ENCODE measurements at regions not wholly inside any gene's neighbourhood (a gene's known extent, or its start where the extent isn't known, plus 50 kb on each side); places are given as distances from the start of the nearest gene placed in this dataset.

GRCh38 chrX:109252789-109253188 lies 229.1 kb downstream of the GUCY2F start:
- H2BK12ac ChIP-seq (ENCODE audit: low read depth, low read length) = no peak overlapping the region
- no peak overlapping the region for H3K27ac ChIP-seq (ENCODE audit: low read depth, low read length)
- no peak overlapping the region for H2BK15ac ChIP-seq (ENCODE audit: low read length)
- H3K9me3 ChIP-seq (ENCODE audit: insufficient read depth in 2 of 2, low read depth in 1 of 2, low read length in 1 of 2) = no peaks in the 10 kb centered on the region; a peak in 1 of 4 replicates
- H2AK5ac ChIP-seq (ENCODE audit: low read depth, low read length) = no peak overlapping the region
- H4K5ac ChIP-seq (ENCODE audit: insufficient read length, low read depth, low read length) = no peak overlapping the region
- H2BK20ac ChIP-seq (ENCODE audit: low read length) = no peak overlapping the region
- no peak overlapping the region for H4K8ac ChIP-seq (ENCODE audit: extremely low read depth, insufficient read depth, low read length)
- no peak overlapping the region for H3K14ac ChIP-seq (ENCODE audit: insufficient read length)
- no peak overlapping the region for H4K91ac ChIP-seq (replicated peaks; ENCODE audit: insufficient read length, low read length)
- H3K9ac ChIP-seq (replicated peaks in 1 of 4; ENCODE audit: extremely low read depth in 1 of 4, low read depth in 3 of 4, low read length in 3 of 4) = no peak overlapping the region
- DNase-seq (ENCODE audit: low read depth in 1 of 2, low spot score in 2 of 2) = no peak
- no peak overlapping the region for H2BK5ac ChIP-seq (ENCODE audit: low read depth, low read length)
- no peak overlapping the region for H3K18ac ChIP-seq (ENCODE audit: extremely low read depth, low read length)
- no peak overlapping the region for H3K56ac ChIP-seq (replicated peaks; ENCODE audit: insufficient read length, low read depth, low read length)
- H3K23ac ChIP-seq (ENCODE audit: insufficient read length) = no peak overlapping the region
- no peak overlapping the region for H3K4ac ChIP-seq (replicated peaks; ENCODE audit: insufficient read length, low read depth, low read length)
- no peak overlapping the region for H3K4me2 ChIP-seq (ENCODE audit: insufficient read depth in 1 of 2, low read depth in 2 of 2, low read length in 2 of 2)
- no peaks in the 10 kb centered on the region for H3K4me1 ChIP-seq (replicated peaks in 1 of 4; ENCODE audit: control insufficient read depth in 3 of 4, insufficient read depth in 4 of 4, low read length in 3 of 4)
- no peaks in the 10 kb centered on the region for H3K79me2 ChIP-seq (ENCODE audit: control insufficient read depth in 1 of 2, insufficient read depth in 2 of 2, low read length in 2 of 2)
- no peak for FAIRE-seq
- no peak overlapping the region for H2BK120ac ChIP-seq (replicated peaks; ENCODE audit: low read depth, low read length)
- H3K4me3 ChIP-seq (ENCODE audit: extremely low read depth in 1 of 4, insufficient read depth in 2 of 4, low read depth in 3 of 4, low read length in 4 of 4) = no peak overlapping the region
- POLR2A ChIA-PET (ENCODE audit: partially characterized antibody) = no interaction called here
- H3K36me3 ChIP-seq (ENCODE audit: control insufficient read depth in 2 of 4, insufficient read depth in 4 of 4, low read length in 3 of 4) = no peaks in the 10 kb centered on the region
- H3K27me3 ChIP-seq (replicated peaks in 1 of 4; ENCODE audit: control insufficient read depth in 3 of 4, extremely low read depth in 1 of 4, insufficient read depth in 3 of 4, low read length in 3 of 4) = no peaks in the 10 kb centered on the region
- H4K20me1 ChIP-seq (replicated peaks in 1 of 2; ENCODE audit: control insufficient read depth in 1 of 2, insufficient read depth in 2 of 2, low read length in 2 of 2) = no peaks in the 10 kb centered on the region
- no peak overlapping the region for H2AFZ ChIP-seq (ENCODE audit: low read length)
- WGBS, 2 experiments (ENCODE audit: extremely low coverage in 1 of 2, insufficient coverage in 1 of 2, insufficient read length in 1 of 2, insufficient replicate concordance in 2 of 2, low coverage in 1 of 2, low lambda C conversion rate in 2 of 2, missing lambda C conversion rate in 1 of 2) = 92% methylated on average over 2 of the region's 2 CpGs; no CpG with 5 or more reads in 1 of the 2 experiments
- CTCF ChIA-PET (ENCODE audit: partially characterized antibody) = no interaction called here
- H3K23me2 ChIP-seq (ENCODE audit: low read depth, low read length) = no peaks in the 10 kb centered on the region
- TF ChIP-seq RAD21 (IDR thresholded peaks at IDR 0.05 in 1 of 2, conservative IDR thresholded peaks at IDR 0.05 in 1 of 2; ENCODE audit: low read depth in 2 of 2, low read length in 2 of 2) (no peak), SP2 (IDR thresholded peaks at IDR 0.05; ENCODE audit: low read length) (no peak), USF2 (IDR thresholded peaks at IDR 0.05; ENCODE audit: low read length) (no peak), E2F6 (IDR thresholded peaks at IDR 0.05) (no peak), FOSL1 (IDR thresholded peaks at IDR 0.05; ENCODE audit: insufficient read depth, low read depth, low read length) (no peak), CBX5 (IDR thresholded peaks at IDR 0.05; ENCODE audit: low read depth, low read length) (no peak)
- no peaks in the 10 kb centered on the region for H3K79me1 ChIP-seq (ENCODE audit: low read depth, low read length)
